Stimulated activated CD8-positive, alpha-beta memory T cell treated with anti-CD3 and anti-CD28 coated beads, Interleukin-15, amount 100 ng/mL, for 1 hour (primary cell): ENCODE measurements at regions not wholly inside any gene's neighbourhood (a gene's known extent, or its start where the extent isn't known, plus 50 kb on each side); places are given as distances from the start of the nearest gene placed in this dataset.
"Not testable (repeated sequence)": the region's sequence is repeated elsewhere in the genome, so short reads cannot be mapped to it uniquely, and the experiment has no call there.

ENCODE experiments used
- DNase-seq: peaks from one replicate; pipeline ENCODE4 v3.0.0-alpha.2; 2020; ENCODE audit warnings: low read depth

DNA sequence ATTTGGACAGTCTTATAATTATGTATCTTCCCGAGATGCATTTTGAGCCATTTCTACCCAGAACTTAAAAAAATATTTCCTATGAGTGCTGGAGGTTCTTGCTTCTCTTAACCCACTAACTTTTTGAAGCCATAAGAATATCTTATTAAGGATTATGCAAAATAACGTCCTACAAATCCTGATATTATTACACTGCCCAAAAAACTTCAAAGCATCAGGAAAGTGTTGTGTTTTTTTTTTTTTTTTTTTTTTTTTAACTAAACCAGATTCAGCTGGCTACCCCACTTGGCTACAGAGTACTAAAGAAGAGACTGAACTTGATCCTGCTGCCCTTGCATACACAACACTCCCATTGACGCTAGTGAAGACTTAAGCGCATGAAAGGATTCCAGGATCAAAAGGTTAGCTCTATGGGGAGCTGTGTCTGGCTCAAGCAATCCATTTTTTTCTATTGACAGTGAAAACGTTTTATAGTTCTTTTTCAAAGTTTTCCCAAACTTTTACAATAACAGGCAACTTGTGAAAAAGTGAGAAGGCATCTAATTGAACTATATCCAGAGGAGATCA lies 141.4 kb downstream of the KCNRG start:
- DNase-seq, result no peak

DNA sequence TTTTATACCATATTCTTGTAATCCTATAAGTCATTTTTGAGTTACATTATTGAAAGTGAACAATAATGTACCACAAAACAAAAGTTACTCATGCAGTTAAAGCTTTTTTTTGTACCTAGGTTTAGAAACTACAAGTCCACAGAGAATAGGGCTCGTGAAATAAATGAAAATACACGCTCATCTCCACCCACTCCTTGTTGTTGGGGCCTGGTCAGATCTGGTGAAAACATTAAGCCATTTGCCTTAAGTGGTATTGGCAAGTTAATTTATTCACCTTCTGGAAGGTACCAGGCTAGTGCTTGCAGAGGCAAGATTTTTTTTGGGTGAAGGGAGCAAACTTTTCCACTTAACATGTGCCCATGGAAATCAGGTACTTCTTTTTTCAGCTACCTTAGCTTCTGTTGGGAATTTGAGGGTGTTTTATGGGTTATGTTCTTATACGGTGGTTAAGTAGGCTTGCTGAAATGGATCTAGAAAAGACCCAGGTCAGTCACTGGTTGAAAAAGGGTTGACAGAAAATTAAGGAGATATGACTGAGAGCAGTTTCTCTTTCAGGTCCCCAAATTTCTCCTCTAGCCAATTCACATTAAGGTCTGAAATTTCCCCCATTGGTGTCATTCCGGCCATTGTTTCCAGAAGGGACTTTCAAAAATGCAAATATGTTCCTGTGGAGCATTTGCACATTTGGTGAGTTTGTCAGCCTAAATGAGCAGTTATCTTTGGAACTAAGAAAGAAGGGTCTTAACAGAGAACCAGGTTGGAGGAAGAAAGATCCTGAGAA lies 143.3 kb downstream of the KCNRG start:
- no peak for DNase-seq

DNA sequence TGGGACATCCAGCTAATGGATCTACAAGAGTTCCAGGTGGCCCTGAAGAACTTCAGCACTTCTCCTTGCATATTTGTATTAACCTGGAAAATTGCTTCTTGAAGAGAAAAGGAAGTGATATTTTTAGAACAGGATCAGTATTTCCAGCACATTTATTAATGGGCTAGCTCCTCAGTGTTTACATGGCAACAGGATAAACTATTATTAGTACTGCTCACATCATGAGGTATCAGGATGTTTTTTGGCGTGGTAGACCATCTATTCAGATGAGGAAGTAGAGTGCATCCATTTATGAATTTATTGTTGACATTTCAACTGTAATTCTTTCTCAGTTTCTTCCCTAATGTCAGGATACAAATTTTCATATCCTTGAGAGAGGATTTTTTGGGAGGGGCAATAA lies 144.4 kb downstream of the KCNRG start:
- no peak for DNase-seq

DNA sequence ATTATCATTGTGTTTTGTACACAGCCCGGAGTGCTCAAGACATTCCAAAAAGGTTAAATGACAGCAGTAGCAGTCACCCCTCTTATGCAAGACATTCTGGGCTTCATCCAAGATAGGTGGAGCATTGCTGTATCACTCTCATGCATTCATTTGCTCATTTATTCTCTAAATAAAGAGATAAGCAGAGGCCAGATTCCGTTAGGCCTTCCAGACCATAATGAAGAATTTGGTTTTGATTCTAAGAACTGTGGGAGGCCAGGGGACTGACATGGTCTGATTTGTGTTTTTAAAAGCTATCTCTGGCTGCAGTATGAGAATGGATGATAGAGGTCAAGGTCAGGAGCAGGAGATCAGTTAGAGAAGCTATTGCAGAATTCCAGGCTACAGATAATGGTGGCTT lies 145.8 kb downstream of the KCNRG start:
- no peak for DNase-seq

DNA sequence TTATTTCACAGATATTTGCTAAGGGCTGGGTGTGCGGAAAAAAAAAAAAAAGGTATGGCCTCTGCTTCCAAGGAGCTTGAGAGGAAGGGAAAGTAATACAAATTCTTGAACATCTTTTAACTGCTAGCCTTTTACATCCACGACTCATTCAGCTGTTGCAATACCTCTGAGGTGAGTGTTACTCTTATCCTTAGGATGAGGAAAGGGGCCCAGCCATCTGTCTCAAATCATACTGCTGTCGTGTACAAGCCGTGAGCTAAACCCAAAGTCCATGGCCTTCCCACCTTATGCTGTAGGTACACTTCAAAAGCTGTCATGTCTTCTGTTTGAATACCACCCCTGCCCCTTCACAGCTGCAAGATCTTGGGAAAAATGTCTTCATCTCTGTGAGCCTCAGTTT lies 146.8 kb downstream of the KCNRG start:
- DNase-seq, result no peak

DNA sequence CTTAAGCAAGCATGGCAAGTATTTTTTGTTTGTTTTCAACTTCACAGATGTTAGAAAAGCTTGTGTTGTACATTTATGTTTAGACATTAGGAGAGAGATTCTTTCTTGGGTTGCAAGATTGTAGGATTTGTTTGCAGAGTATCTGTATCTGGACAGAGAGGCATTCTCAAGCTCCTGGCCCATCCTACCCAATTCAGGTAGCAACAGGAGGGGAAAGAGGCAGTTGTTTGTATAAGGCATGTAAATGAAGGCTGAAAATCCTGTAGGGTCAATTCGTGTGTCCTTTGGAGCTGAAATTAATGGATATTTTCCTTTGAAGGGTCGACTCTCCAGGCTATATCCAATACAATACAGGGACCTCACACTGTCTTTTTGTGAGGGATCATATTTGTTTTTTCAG lies 147.3 kb downstream of the KCNRG start:
- no peak for DNase-seq

DNA sequence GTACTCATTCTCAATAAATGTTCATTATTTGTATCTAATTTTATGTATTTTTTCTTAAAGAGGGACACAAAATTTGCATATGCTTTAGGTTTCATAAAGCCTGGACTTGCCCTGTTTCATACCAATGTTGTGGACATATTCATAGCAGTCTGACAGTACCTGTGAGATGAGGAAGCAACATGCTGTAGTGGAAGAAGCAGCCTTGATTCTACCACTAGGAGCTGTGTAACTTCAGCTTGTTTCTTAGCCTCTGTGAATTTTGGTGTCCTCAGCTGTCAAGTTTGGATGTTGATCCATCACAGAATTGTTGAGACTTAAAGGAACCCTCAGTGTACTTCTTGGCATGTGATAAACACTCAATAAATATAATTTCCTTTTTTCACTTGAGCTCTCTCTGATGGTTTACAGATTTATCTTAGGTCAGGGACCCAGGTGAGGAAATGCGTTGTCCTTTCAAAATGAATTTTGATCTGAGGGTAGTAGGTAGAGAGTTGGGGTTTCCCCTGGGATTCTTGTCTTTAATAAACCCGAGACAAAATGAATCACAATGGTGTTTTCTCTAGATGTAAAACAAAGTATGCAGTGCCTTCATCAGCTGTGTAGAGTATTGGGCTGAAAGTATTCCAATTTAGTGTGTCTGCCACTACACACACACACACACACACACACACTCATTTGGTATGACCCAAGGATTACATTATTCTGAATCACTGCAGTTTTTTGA lies 152.1 kb downstream of the KCNRG start:
- DNase-seq, result no peak

DNA sequence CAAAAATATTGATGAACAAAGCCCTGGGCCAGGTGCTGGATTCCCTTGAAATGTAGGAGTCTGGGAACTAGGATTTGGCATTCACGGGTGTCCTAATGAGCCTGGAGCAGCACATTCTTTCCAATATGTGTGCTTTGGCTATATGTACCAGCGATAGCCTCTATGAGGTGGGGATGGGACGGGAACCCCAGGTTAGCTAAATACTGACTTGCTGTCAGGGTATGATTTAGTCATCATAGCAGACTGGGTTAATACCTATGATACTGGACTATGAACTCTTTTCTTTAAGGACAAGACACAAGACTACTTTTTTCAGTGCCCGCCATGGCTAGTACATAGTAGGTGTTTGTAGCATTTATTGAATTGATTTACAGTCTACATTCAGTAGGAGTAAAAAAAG lies 152.7 kb downstream of the KCNRG start:
- no peak for DNase-seq

DNA sequence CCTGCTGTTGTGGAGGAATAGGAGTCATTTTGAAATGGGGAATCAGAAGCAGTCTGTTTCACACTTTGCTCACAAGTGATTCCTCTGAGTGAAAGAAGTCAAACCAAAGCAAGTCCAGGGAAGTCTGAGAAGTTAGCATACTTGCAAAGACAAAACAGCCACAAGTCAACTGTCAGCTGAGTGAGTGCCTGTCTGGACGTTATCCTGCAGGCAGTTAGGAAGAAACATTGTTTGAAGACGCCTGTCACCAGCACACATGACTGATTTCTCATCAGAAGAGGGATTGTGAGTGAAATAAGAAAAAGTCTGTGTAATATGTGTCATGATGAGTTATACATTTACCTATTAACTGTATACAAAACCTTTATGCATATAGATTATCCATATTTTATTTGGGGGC lies 153.5 kb downstream of the KCNRG start:
- DNase-seq, result no peak

DNA sequence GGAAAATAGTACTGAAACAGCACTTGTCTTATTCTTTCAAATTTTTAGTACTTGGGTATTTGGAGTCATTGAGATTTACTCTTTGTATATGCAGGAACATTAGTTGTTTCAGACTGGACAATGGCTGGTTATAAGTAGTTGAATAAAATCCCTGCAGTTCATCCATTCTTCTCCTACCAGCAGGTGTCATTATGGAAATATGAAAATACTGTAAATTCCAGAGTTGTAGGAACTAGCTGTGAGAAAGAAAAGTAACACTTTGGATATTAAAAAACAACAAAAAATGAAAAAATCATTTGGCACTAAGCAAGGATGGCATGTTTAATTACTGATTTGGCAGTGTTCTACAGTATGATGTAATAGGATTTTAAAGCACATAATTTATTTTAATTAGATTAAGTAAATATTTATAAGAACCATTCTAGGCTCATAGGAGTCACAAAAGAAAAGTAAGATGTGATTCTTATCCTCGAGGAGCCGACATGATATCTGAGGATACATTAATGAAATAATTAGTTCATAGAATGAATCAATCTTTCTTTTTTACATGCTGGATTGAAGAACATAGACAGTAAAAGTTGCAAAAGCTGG lies 155.3 kb downstream of the KCNRG start:
- no peak for DNase-seq

DNA sequence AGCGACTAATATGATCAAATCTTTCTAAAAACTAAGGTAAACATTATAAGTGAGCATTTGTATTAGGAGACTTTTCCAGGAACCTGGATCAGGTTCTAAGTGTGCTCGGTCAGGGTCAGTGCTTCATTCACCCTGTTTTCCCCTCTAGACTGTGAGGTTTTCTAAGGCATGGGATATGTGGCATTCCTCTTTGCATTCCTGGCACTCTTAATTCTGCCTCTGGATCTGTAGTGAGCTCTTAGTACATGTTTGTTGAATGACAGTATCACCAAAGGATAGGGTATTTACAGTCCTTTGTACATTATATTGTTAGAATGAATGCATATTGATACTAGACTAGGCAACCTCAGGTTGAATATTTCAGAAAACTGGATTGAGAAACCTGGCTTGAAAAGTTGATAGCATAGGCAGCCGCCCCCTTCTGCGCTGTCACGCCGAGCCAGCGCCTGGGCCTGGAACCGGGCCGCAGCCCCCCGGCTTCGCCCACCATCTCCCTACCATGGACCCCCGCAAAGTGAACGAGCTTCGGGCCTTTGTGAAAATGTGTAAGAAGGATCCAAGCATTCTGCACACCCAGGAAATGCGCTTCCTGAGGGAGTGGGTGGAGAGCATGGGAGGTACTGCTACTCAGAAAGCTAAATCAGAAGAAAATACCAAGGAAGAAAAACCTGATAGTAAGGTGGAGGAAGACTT lies 156.5 kb downstream of the KCNRG start:
- DNase-seq, result no peak

DNA sequence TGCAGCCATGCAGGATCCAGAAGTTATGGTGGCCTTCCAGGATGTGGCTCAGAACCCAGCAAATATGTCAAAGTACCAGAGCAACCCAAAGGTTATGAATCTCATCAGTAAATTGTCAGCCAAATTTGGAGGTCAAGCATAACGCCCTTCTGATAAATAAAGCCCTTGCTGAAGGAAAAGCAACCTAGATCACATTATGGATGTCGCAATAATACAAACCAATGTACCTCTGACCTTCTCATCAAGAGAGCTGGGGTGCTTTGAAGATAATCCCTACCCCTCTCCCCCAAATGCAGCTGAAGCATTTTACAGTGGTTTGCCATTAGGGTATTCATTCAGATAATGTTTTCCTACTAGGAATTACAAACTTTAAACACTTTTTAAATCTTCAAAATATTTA lies 157.8 kb downstream of the KCNRG start:
- not testable (repeated sequence) for DNase-seq

DNA sequence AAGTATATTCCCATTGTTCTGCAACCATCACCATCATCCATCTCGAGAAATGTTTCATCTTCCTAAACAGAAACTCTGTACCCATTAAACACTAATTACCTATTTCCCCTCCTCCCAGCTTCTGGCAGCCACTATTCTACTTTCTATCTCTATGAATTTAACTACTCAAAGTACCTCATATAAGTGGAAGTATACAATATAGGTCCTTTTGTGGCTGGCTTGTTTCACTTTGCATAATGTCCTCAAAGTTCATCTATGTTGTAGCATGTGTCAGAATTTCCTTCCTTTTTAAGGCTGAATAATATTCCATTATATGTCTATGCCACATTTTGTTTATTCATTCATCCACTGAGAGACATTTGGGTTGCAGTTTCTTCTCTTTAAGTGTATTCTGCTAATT lies 159.4 kb downstream of the KCNRG start:
- no peak for DNase-seq

DNA sequence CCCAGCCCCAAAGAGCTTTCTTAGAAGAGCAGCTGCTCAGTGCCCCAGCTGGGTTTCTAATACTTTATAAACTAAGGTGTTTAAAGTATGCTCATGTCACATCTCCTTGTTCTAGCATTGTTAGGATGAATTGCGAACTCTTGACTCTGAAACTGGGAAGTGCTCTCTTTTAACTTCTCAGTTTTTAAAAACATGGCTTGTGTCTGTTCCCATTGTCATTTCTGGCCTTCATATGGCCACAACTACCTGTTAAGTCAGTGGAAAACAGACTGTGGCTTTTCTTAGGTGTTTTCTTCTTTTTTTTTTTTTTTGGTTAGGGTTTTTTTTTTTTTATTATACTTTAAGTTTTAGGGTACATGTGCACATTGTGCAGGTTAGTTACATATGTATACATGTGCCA lies 164.7 kb downstream of the KCNRG start:
- no peak for DNase-seq

DNA sequence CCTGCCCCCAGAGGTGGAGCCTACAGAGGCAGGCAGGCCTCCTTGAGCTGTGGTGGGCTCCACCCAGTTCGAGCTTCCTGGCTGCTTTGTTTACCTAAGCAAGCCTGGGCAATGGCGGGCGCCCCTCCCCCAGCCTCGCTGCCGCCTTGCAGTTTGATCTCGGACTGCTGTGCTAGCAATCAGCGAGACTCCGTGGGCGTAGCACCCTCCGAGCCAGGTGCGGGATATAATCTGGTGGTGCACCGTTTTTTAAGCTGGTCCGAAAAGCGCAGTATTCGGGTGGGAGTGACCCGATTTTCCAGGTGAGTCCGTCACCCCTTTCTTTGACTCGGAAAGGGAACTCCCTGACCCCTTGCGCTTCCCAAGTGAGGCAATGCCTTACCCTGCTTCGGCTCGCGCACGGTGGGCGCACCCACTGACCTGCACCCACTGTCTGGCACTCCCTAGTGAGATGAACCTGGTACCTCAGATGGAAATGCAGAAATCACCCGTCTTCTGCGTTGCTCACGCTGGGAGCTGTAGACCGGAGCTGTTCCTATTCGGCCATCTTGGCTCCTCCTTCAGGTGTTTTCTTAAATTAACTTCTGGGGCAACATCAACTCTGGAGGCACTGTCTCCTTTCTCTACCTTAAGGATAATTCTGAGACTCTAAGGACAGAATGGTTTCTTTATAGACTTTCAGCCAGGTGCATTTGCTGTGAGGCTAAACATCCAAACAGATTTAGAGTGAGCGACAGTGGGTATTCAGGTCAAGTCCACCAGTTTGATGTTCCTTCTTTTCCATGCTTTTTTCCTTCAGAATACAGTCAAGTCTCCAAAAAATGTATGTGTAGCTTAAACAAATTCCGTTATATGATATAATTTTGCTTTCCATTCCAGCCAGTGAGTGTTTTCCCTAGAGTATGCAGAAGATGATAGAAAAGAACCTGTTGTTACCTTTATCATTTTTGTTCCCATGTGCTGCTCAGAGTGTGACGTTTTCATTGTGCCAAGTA lies 170.8 kb downstream of the KCNRG start:
- not testable (repeated sequence) for DNase-seq

DNA sequence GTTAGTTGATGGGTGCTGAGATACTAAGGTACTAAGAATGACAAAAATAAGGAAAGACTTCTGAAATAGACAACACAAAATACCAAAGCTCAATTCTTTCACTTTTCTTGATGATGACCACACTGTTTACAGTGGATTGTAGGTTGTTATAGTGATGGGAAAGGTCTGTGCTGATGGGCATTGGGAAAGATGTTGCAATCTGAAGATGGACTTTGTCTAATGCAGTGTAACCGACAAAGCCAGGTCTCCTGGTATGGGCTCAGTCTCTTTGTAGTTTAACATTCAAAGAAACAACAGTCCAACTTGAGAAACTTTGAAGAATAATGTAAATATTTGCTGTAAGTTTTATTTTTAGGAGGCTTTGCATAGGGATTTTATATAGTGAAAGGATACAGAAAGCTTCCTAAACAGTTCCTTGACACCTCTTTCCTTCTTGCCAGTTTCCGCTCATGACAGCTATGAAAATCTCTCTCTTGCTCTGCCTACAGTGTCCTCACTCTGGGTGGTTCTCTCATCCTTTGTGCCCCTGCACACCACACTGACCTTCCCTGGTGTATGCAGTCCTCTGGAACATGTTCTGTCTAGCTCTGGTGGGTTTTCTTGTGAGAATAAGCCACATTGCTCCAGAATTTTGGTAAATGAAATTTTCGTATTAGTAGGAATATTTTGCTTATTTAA lies 172.2 kb downstream of the KCNRG start:
- DNase-seq, result no peak

DNA sequence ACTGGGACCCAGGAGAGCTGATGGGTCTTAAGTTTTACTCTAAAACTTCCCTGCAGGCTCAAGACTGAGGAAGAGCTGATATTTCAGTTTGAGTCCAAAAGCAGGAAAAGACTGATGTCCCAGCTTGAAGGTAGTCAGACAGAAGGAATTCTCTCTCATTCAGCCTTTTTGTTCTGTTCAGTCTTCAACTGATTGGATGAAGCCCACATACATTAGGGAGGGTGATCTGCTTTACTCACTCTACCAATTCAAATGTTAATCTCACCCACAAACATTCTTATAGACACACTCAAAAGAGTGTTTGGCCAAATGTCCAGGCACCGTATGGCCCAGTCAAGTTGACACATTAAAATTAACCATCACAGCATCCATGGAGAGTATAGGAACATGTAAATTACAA lies 173.5 kb downstream of the KCNRG start:
- DNase-seq, result no peak

DNA sequence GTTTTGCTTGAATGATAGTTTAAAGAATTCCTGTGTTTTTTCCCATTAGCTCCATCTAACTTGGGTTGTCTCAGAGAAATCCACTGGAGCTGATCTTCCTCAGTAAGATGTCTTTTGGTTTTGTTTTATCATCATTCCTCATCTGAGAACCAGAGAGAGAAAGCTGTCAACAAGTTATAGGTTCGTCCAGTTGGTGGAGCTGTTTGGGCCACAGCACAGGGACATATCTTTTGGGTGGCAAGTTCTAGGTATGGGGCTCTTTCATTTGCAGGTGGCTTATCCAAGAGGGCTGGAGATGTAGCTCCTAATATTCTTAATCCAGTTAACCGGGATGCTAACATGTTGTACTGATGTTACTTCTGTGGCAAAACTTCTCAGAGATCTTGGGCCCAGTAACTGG lies 174.2 kb downstream of the KCNRG start:
- no peak for DNase-seq

DNA sequence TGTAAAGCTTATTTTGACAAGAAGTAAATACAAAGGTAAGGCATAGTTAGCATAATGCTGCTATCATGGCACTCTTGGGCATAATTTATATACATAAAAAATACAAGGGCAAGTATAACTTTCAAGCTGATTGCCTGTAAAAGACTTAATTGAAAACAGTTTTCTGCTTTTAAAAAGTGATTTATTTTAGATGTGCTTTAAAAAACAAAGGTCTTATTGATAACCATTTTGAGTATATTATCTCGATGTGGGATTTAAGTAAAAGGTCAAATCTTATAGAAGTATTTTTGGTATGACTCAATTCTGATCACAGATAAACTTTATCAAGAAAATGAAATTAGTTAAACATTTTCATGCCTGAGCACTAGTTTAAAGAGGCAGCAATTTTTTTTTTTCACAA lies 175.8 kb downstream of the KCNRG start:
- DNase-seq, result no peak

DNA sequence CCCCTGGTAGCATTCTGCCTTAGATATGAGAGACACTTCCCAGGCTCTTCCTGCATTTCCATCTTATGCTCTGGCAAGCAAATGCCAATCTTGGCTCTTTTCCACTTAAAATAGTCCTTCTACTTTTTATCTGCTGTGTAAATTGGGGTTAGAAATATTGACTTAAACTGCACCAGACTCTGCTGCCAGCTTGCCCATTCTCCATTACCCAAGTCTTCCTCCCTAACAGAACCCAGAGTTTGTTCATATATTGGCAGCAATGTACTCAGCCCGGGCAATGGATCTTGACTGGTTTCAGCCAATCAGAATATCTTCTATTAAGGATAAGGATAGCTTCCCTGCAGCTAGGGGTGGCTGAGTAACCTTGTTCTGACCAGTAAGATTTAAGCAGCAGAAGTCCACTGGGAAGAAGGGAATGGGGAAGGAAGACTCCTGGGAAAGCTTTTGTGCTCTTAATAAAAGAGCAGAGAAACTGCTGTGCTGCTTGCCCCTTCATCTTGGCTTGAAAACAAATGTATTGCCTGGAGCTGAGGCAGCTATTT lies 177.1 kb downstream of the KCNRG start:
- DNase-seq, result no peak
